HPDE6-E6E7 (cell line): ENCODE measurements at regions not wholly inside any gene's neighbourhood (a gene's known extent, or its start where the extent isn't known, plus 50 kb on each side); places are given as distances from the start of the nearest gene placed in this dataset.

Experiments
- DNase-seq: peaks from one replicate; pipeline ENCODE4 v3.0.0; 2011; ENCODE audit warnings: missing footprints; ENCODE audit errors: extremely low spot score

- DNase-seq: no peak
Observed at GRCh38 chr1:119308130-119308700, 60.4 kb upstream of the HAO2 start.

DNA sequence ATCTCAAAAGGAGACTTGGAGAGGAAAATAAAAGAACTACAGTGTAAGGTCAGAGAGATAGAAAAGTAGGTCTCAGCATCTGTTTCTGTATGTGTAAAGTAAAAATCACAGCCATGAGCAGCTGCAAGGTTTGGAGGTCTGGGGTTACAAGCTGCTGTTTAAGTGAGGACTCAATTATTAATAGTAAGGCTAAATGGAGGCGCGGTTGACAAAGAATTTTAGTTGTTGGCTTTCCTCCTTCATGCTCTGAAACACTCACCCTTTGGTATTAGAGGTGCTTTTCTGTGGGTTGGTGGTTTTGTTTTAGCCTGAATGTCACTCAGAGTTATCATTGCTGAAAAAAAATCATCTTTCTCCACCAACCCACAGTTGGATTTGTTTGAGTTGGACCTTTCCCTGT lies 59.8 kb upstream of the HAO2 start:
- DNase-seq: no peak

GRCh38 chr1:119310301-119310700 lies 58.3 kb upstream of the HAO2 start:
- no peak for DNase-seq

- DNase-seq: no peak
Observed at GRCh38 chr1:119312500-119312899, 56.1 kb upstream of the HAO2 start.

GRCh38 chr1:119314001-119314796 lies 54.4 kb upstream of the HAO2 start:
- no peak for DNase-seq

- no peak for DNase-seq
Observed at GRCh38 chr1:119316870-119317416, 51.6 kb upstream of the HAO2 start.

- DNase-seq: no peak
Observed at GRCh38 chr1:119318466-119319309, 49.9 kb upstream of the HAO2 start.
